Endothelial cell (in vitro differentiated cells): ENCODE measurements at regions not wholly inside any gene's neighbourhood (a gene's known extent, or its start where the extent isn't known, plus 50 kb on each side); places are given as distances from the start of the nearest gene placed in this dataset.
A peak's percentile ranks its signal among the peaks of the same experiment; 100 is the strongest.

Experiments used
- DNase-seq: peaks from one replicate; pipeline ENCODE4 v3.0.0; 2021; ENCODE audit warnings: low spot score
- H3K27ac Mint-ChIP-seq: one replicate; pipeline ENCODE4 v1.8.0; 2021; ENCODE audit warnings: mixed read lengths, inconsistent platforms; ENCODE audit not compliant: unreplicated experiment
- H3K27me3 Mint-ChIP-seq: one replicate; pipeline ENCODE4 v1.8.0; 2021; ENCODE audit warnings: mild to moderate bottlenecking, moderate library complexity, mixed read lengths, inconsistent platforms; ENCODE audit not compliant: unreplicated experiment
- H3K36me3 Mint-ChIP-seq: one replicate; pipeline ENCODE4 v1.8.0; 2021; ENCODE audit warnings: mild to moderate bottlenecking, low read depth, mixed read lengths, inconsistent platforms; ENCODE audit not compliant: unreplicated experiment
- H3K4me1 Mint-ChIP-seq: one replicate; pipeline ENCODE4 v1.8.0; 2021; ENCODE audit warnings: mild to moderate bottlenecking, mixed read lengths, inconsistent platforms; ENCODE audit not compliant: unreplicated experiment
- H3K4me3 Mint-ChIP-seq: one replicate; pipeline ENCODE4 v1.8.0; 2021; ENCODE audit warnings: mild to moderate bottlenecking, mixed read lengths, inconsistent platforms; ENCODE audit not compliant: unreplicated experiment
- H3K9me3 Mint-ChIP-seq: one replicate; pipeline ENCODE4 v1.8.0; 2021; ENCODE audit warnings: mixed read lengths, inconsistent platforms; ENCODE audit not compliant: unreplicated experiment
- TF ChIP-seq, protein P1 (sequence below): fragments of 200-600 bp; sonication (generic); IDR thresholded peaks from one replicate; pipeline ENCODE4 v1.5.0; 2021; ENCODE audit warnings: antibody characterized with exemption; ENCODE audit not compliant: unreplicated experiment

DNA sequence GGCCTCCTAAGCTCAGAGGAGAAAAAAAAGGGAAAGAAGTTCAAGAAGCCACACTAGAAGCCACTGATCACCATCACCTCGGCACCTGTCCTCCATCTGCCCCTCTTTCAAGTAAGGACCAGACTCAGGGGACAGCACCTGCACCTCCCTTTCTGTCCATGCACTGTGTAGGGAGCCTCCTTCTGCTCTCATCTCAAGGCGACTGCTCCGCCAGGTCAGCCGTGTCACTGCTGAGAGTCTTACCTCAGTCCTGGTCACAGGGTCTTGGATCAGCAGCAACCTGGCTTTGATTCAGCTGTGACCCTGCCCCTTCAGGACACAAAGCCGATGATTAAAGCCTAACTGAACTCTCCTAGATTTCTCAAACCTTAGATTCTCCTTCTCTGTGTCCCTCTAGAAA, 101.5 kb downstream of the ZNF280B start:
- H3K27me3 Mint-ChIP-seq = peaks cover 8% of the 10 kb centered on the region
- H3K36me3 Mint-ChIP-seq = no peaks in the 10 kb centered on the region
- DNase-seq = no peak
- no peak overlapping the region for H3K4me3 Mint-ChIP-seq
- no peaks in the 10 kb centered on the region for H3K9me3 Mint-ChIP-seq
- H3K27ac Mint-ChIP-seq = no peak overlapping the region
- TF ChIP-seq, protein P1, sequence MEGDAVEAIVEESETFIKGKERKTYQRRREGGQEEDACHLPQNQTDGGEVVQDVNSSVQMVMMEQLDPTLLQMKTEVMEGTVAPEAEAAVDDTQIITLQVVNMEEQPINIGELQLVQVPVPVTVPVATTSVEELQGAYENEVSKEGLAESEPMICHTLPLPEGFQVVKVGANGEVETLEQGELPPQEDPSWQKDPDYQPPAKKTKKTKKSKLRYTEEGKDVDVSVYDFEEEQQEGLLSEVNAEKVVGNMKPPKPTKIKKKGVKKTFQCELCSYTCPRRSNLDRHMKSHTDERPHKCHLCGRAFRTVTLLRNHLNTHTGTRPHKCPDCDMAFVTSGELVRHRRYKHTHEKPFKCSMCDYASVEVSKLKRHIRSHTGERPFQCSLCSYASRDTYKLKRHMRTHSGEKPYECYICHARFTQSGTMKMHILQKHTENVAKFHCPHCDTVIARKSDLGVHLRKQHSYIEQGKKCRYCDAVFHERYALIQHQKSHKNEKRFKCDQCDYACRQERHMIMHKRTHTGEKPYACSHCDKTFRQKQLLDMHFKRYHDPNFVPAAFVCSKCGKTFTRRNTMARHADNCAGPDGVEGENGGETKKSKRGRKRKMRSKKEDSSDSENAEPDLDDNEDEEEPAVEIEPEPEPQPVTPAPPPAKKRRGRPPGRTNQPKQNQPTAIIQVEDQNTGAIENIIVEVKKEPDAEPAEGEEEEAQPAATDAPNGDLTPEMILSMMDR = no peak
- peaks cover 2% of the 10 kb centered on the region for H3K4me1 Mint-ChIP-seq

DNA sequence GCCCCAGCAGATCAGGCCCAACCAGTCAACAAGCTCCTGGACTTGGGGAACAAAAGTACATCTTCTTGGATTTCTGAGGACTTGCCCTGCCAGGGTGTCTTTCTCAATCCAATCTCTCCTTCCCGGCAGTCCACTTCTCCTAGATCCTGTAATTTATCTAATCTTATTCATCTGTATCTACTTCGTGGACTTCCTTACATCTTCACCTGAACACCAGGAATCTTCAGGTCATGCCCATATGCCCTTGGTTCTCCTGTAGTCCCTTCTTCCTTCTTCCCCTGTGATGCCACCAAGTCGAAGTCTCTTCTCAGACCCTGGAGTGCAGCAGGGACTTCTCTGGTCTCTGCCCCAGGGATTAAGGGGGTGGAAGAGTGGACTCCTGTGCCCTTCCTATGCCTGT, 100.3 kb downstream of the ZNF280B start:
- Mint-ChIP-seq H3K27me3 (peaks cover 9% of the 10 kb centered on the region), H3K4me1 (peaks cover 2% of the 10 kb centered on the region), H3K4me3 (no peak overlapping the region), H3K27ac (no peak overlapping the region), H3K36me3 (no peaks in the 10 kb centered on the region), H3K9me3 (no peaks in the 10 kb centered on the region)
- TF ChIP-seq, protein P1 = no peak
- no peak for DNase-seq

DNA sequence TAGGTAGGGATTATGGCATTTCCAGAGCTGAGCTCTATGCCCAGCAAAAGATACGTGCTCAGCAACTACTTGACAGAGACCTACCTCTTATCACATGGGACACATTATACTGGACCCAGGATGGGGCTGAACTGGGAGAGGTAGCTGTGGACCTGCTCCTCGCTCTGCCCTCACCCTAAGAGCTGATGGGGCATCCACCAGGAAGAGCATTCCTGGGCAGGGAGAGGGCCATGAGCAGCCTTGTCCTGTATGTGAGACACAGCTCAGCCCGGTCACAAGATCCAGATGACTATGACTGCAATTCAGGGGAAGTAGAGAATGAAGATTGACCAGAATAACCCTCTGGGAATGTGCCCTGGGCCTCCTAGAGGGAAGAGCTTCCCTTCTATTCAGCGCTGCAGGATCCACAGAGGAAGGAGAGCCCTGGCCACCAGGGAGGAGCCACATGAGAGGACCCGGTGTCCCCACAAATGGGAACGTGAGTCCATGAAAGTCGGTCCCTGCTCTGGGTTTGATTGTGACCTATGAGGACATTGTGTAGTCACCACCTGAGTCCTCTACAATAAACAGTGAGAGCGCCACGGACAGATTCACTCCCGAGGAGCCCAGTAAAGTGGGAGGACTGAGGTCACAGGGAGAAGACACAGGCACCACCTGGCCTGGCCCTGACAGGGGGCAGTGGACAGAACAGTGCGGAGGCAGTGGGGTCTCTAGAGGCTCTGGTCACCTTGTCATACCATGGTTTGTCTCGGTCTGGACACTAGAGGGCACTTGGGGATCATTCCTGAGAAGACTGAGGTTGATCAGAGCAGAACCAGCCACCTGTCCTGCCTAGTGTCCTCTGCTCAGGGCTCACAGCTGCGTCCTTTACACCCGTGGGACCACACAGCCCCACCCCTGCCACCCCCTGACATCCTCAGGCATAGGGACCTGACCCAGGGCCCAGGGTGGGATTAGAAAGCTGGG, 99.5 kb downstream of the ZNF280B start:
- Mint-ChIP-seq H3K4me1 (peaks cover 2% of the 10 kb centered on the region), H3K27me3 (peaks cover 9% of the 10 kb centered on the region), H3K4me3 (no peak overlapping the region), H3K27ac (no peak overlapping the region), H3K9me3 (no peaks in the 10 kb centered on the region), H3K36me3 (no peaks in the 10 kb centered on the region)
- DNase-seq = peak; percentile 56
- TF ChIP-seq, protein P1 = peak; percentile 39

DNA sequence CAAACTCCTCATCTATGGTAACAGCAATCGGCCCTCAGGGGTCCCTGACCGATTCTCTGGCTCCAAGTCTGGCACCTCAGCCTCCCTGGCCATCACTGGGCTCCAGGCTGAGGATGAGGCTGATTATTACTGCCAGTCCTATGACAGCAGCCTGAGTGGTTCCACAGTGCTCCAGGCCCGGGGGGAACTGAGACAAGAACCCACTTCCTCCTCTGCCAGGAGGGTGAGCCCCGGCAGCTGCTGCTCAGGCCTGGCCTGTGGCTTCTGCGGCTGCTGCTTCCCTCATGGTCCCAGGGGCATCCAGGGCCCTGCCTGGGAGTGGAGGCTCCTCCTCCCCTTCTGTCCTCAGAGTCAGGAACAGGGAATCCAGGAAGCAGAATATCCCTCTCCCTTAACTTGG, 98.4 kb downstream of the ZNF280B start:
- no peak overlapping the region for H3K4me3 Mint-ChIP-seq
- peaks cover 7% of the 10 kb centered on the region for H3K27me3 Mint-ChIP-seq
- H3K36me3 Mint-ChIP-seq = no peaks in the 10 kb centered on the region
- no peaks in the 10 kb centered on the region for H3K9me3 Mint-ChIP-seq
- DNase-seq = no peak
- TF ChIP-seq, protein P1 = no peak
- H3K27ac Mint-ChIP-seq = no peak overlapping the region
- H3K4me1 Mint-ChIP-seq = peaks cover 2% of the 10 kb centered on the region

DNA sequence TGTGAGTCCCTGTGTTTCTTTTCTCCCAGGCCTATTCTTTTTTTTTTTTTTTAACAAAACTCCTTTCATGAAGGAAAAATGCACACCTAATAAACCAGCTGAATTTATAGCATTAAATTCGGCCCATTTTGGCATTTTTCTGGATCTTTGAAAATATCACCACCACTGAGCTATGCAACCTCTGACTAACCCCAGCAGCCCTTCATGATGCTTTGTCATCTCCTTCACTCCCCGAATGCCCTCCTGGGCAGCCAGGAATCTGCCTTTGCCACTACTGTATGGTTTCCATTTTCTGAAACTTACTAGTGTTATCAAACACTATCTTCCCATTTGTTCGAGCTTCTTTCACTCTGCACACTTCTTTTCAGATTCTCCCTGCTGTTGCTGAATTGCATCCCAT, 97.9 kb downstream of the ZNF280B start:
- H3K27me3 Mint-ChIP-seq = peaks cover 7% of the 10 kb centered on the region
- TF ChIP-seq, protein P1 = no peak
- DNase-seq = no peak
- H3K4me1 Mint-ChIP-seq = peaks cover 2% of the 10 kb centered on the region
- no peak overlapping the region for H3K27ac Mint-ChIP-seq
- no peaks in the 10 kb centered on the region for H3K36me3 Mint-ChIP-seq
- no peak overlapping the region for H3K4me3 Mint-ChIP-seq
- H3K9me3 Mint-ChIP-seq = no peaks in the 10 kb centered on the region
